DMS153 treated with DMSO at 0.1 percent for 48 hours (cell line): ENCODE measurements at regions not wholly inside any gene's neighbourhood (a gene's known extent, or its start where the extent isn't known, plus 50 kb on each side); places are given as distances from the start of the nearest gene placed in this dataset.
"Not testable (repeated sequence)": the region's sequence is repeated elsewhere in the genome, so short reads cannot be mapped to it uniquely, and the experiment has no call there.

Source experiments
- DNase-seq: peaks from one replicate; lab custom pipeline; 2025; ENCODE audit not compliant: unreplicated experiment; lab: John Stamatoyannopoulos, UW

GRCh38 chr7:145805496-145805895 is 311.1 kb upstream of the CNTNAP2 start:
- DNase-seq: not testable (repeated sequence)

DNA sequence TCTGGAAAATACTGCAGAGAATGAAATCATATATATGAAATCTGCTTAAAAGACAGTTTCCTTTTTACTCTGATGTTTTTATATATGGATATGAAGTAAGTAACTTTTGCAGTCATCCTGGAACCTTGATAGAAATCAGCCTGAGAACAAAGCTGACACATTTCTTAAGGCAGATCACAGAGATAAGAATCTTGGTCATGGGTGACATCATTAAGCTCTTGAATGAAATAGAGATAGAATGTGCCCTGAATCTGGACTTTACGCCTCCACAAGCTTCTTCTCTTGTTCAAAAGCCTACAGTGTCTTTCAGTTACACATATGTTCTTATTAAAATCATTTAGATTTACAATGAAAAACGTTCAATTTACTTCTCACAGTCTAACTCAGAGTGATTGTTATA is 319.1 kb upstream of the CNTNAP2 start:
- DNase-seq: no peak

- no peak for DNase-seq
Measured at GRCh38 chr7:145795132-145795531, 321.5 kb upstream of the CNTNAP2 start.

DNA sequence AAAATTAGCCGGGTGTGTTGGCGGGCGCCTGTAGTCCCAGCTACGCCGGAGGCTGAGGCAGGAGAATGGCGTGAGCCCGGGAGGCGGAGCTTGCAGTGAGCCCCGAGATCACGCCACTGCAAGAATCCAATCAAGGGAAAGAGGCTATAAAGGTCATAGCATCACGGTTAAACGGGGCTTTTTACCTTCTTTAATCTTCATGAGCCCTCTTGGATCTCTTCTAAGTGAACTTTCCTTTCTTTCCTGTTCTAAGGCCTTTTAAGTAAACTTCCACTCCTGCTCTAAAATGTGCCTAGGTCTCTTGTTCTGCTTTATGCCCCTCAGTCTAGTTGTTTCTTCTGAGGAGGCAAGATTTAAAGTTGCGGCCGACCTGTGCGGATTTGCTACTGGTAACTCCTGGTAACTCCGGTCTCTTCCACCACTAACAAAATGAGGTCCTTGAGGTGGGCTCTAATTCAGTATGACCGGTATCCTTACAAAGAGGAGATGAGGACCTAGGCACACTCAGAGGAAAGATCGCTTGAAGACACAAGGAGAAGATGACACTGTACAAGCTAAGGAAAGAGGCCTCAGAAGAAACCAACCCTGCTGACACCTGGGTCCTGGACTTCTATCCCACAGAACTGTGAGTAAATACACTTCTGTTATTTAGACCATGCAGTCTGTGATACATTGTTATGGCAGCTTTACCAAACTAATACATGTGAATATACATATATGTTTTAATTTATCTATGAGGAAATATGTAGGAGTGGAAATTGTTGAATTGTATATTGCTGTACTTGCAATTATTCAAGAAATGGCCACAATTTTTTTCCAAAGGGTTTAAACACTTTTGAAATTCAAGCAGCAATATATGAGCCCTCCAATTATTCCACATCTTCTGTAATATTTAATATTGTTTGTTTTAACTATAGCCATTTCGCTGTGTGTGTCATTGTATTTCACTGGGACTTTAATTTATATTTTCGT is 331.5 kb upstream of the CNTNAP2 start:
- no peak for DNase-seq

DNA sequence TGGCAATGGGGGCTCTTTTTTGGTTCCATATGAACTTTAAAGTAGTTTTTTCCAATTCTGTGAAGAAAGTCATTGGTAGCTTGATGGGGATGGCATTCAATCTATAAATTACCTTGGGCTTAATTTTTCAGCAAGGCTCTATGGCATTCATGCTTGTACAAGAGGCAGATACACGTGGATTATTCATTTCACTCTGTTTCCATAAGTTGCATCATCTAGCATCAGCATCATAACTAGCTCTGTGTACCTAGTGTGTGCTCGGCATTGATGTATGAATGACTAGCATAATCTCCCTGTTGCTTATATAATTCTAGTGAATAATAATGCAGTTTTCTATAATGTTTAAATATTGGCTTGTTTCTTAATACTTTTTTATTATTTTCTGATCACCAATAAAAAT is 335.2 kb upstream of the CNTNAP2 start:
- not testable (repeated sequence) for DNase-seq

GRCh38 chr7:145779140-145779539 is 337.5 kb upstream of the CNTNAP2 start:
- no peak for DNase-seq

DNA sequence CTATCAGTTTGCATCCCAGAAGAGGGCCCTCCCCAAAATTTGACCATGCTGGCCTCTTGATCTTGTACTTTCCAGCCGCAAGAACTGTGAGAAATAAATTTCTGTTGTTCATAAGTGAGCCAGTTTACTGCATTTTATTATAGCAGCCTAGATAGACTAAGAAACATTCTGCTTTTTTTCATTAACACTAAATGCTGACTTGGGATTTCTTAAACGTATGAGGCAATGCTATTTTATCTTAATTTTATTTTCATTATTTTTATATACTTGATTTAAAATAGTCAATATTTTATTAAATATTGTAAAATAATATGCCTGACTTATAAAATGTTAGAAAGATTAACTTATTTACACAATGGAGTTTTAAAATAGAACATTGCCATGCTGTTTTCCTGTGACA is 341.8 kb upstream of the CNTNAP2 start:
- DNase-seq: no peak

DNA sequence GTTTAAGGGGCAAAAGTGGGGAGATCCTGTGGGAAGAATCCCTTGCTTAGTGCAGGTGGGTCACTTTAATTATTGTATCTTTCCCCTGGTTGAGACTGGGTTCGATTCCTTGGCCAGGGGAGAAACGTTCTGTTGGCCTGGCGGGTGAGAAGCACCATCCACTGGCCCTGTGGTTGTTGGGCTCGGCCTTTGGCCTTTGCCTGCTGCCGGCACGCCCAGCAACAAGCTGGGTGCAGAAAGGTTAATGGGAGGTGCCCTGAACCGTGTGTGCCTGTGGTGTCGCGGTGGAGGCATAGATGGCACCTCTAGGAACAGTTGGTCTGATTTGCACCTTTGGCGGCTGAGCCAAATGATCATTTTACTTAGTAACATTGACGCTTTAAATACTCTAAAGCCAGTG is 363.6 kb upstream of the CNTNAP2 start:
- no peak for DNase-seq

GRCh38 chr7:145737617-145738016 is 379.0 kb upstream of the CNTNAP2 start:
- no peak for DNase-seq

DNA sequence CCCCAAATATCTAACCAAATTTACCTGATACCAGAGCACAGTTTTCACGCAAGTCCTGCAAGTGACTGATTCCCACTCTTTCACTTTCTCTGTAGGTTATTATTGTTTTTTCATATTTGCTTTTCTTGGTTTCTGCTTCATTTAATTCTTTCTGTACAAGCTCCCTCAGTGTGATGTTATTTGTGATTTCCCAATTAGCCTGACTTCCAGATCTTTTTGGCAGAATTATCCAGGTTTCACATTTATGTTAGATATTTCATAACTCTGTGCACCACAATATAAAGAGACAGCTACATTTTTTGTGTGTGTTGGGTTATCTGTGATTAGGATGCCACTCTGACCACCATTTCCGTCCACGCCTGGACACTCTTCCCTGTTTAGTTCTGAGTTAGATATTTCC is 381.5 kb upstream of the CNTNAP2 start:
- DNase-seq: no peak

DNA sequence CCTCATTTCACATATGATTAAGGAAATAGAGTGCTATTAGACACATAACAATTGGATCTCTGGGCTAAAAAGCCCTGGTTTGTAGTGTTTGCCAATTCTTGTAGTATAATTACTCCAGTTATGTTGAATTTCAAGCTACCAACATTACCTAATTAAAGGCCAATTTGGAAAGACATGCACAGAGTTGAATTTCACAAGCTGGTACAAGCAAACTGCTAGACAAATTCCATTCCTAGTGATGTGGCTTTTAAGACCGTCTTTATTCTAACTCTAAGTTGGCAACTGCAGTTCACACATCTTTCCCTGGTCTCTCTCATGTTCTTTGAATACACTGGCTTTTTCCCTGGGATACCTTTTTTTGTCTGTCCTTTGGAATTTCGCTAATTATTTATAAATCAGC is 384.1 kb upstream of the CNTNAP2 start:
- no peak for DNase-seq

- DNase-seq: no peak
Measured at GRCh38 chr7:145729691-145730090, 386.9 kb upstream of the CNTNAP2 start.

- no peak for DNase-seq
Measured at GRCh38 chr7:145718129-145718528, 398.5 kb upstream of the CNTNAP2 start.

DNA sequence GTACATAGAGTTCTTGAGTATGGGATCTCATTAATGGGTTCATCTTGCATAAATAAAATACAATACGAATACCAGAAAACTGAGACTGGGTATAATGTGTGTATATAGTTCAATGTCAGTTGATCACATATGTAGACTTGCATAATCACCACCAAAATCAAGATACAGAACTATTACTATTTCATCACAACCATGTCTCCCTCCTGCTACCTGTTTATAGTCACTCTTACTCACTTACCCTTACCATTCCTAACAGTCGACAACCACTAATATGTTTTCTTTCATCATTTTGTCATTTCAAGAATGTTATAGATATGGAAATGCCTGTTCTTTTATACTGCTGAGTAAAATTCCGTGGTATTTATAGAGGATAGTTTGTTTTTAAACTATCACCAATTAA is 416.1 kb upstream of the CNTNAP2 start:
- no peak for DNase-seq

DNA sequence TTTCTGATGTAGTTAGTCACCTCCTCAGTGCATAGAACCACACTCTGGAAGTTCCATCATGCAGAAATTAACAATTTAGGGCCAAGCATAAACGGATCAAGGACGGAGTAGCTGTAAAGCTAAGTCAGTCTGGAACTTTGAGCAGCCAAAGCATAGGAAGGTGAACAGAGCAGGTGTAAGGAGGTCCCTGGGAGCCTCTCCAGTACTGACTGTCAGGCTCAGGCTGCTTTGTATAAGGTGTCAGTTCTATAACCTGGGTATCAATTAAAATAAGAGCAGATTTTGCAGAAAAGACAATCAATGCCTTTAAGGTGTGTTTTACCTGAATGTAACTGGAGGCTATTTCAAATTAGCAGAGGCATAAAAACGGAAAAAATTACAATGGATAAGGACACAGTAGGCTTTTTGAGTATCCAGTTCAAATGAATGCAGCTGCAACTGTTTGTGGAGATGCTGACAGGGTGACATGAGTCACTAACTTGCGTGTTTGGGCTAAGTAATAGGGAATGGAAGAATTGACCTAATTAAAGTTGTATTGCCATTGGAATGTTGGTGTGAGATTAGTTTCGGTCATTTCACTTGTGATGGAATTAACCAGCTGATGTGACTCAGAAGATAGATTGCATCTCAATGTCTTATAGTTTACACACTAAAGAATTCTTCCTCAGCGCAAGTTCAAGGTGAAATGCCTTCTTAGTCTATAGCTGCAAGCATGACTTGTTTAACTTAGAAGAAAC is 417.9 kb upstream of the CNTNAP2 start:
- no peak for DNase-seq

- not testable (repeated sequence) for DNase-seq
Measured at GRCh38 chr7:145697412-145698107, 419.0 kb upstream of the CNTNAP2 start.

DNA sequence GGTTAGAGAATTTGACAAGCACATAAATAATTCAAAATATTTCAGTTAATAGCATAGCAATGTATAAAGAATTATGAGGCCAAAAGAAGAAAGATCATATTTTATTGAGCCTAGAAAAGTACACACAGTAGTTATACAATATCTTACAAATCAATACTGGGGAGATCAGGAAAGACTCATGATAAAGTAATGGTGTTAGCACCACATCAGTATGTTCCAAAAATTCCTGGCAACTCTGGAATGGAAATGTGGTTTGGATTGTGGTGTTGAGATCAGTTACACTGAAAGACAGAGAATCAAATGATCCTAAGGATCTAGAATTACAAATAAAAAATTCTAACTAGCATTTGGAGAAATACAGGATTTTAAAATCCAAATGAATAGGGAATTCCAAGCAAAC is 420.5 kb upstream of the CNTNAP2 start:
- DNase-seq: no peak

GRCh38 chr7:145692237-145692950 is 424.2 kb upstream of the CNTNAP2 start:
- DNase-seq: no peak

- DNase-seq: no peak
Measured at GRCh38 chr7:145691377-145691914, 425.2 kb upstream of the CNTNAP2 start.

DNA sequence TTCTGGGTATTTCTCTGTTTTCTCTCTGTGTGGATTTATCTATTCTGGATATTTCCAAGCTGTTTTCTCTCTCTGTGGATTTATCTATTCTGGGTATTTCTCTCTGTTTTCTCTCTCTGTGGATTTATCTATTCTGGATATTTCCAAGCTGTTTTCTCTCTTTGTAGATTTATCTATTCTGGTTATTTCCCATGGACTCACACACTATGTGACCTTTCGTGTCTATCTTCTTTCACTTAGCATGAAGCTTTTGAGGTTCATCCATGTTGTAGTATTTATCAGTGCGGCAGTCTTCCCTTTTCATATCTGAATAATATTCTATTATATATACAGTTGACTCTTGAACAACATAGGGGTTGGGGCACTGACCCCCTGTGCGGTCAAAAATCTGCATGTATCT is 435.0 kb upstream of the CNTNAP2 start:
- DNase-seq: no peak

DNA sequence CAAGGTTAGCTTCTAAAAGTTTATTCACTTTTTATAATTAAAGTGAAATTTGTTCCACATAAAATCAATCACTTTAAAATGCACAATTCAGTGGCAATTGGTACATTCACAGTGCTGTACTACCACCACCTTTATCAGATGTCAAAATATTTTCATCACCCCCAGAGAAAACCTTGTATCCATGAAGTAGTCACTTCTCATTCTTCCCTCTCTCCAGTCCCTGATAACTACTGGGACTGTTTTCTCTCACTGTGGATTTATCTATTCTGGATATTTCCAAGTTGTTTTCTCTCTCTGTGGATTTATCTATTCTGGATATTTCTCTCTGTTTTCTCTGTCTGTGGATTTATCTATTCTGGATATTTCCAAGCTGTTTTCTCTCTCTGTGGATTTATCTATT is 435.4 kb upstream of the CNTNAP2 start:
- no peak for DNase-seq
